Astrocyte of the spinal cord (primary cell): ENCODE measurements at regions not wholly inside any gene's neighbourhood (a gene's known extent, or its start where the extent isn't known, plus 50 kb on each side); places are given as distances from the start of the nearest gene placed in this dataset.

Experiments
- DNase-seq: peaks from one replicate; pipeline ENCODE4 v3.0.0; 2011; ENCODE audit warnings: low read depth, low spot score
- H3K4me3 ChIP-seq: 2 replicates; pipeline ENCODE4 v1.5.1; 2011; ENCODE audit warnings: low read depth, mild to moderate bottlenecking, low read length, moderate library complexity
- in situ Hi-C: cut with HindIII; loops from 2 replicates; pipeline ENCODE4 v1.10.0; 2017; ENCODE audit warnings: low sequenced_read_pairs
- TF ChIP-seq, protein P1 (sequence below): IDR thresholded peaks from 2 replicates; pipeline ENCODE4 v1.5.1; 2012; ENCODE audit warnings: low read depth, mild to moderate bottlenecking, low read length, inconsistent platforms

DNA sequence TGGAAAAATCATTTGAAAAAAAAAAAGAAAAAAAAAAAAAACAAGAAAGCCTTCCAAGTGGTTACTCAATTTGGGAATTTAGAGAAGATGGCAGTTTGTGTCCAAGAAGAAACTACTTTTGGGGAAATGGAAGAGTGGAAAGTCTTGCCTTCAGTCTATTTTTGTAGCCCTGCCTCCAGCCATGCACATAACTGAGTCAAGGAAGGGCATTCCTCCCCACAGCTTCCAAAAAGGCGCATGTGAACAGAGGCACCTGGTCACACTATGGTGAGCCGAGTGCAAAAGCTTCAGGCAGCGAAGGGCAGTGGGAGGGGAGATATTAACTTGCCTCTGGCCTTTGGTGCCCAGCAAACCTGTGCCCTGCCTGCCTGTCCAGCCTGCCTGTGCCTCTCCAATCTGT is 163.7 kb downstream of the SMIM20 start:
- TF ChIP-seq, protein P1, sequence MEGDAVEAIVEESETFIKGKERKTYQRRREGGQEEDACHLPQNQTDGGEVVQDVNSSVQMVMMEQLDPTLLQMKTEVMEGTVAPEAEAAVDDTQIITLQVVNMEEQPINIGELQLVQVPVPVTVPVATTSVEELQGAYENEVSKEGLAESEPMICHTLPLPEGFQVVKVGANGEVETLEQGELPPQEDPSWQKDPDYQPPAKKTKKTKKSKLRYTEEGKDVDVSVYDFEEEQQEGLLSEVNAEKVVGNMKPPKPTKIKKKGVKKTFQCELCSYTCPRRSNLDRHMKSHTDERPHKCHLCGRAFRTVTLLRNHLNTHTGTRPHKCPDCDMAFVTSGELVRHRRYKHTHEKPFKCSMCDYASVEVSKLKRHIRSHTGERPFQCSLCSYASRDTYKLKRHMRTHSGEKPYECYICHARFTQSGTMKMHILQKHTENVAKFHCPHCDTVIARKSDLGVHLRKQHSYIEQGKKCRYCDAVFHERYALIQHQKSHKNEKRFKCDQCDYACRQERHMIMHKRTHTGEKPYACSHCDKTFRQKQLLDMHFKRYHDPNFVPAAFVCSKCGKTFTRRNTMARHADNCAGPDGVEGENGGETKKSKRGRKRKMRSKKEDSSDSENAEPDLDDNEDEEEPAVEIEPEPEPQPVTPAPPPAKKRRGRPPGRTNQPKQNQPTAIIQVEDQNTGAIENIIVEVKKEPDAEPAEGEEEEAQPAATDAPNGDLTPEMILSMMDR, result no peak
- in situ Hi-C loops, result no loop called here
- no peak for DNase-seq
- no peak overlapping the region for H3K4me3 ChIP-seq

DNA sequence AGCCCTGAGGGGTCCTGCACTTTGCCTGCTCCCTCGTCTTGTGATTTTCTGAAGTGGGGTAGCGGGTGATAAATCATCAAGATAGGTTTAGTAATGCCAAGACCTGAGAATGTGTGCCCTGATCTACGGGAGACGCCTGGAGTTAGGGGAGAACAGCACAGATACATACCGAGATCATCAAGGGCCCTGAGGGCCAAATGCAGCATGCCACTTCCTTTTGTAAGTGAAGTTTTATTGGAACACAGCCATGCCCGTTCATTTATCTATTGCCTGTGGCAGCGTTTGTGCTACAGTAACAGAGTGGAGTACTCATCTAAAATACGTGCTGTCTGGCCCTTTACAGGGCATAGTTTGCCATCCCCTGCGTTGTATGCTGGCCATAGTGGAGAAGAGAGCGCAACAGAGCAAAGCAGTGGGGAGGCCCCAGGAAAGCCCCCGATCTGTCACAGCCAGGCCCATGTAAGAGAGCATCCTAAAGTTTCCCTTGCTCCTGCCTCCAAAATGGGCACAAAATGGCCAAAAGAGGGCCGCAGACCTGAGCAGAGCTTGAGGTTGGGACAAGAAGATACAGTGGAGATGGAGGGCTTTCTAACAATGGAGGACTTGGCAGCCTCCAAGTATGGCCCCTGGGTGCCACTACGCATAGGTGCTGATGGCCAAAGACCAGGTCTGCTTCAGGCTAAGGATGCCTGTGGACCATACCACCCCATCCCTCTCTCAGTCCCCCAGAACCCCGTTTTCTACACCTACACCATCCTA is 167.0 kb downstream of the SMIM20 start:
- TF ChIP-seq, protein P1, result no peak

DNA sequence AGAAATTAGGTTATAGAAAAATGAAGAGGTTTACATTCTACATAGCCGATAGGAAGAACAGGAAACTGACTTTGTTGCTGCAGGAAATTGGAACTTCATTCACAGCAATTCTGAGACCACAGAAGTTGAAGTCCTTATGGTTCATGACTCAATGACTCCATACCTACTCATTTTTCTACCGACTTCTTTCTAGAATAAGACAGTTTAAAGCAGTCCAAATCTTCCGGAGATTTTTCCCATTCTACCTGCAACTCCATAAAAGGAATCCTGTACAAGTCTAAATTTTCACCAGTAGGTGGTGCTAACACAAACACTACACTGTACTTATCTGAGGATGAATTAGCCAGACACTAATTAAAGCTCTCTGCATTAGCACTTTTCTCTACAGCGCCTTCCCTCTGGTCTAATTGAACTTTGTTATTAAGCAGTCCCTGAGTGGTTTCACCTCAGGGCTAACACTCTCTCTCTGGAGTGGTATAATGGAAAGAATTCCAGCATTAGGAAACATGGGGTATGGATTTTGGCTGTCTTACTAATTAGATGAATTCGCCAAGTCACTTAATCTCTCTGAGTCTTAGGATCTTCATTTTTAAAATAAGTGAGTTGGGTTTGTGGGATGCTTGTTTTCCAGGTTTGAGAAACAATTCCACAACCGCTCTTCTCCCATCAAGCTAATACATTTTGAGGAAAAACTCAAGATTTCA is 167.9 kb downstream of the SMIM20 start:
- TF ChIP-seq, protein P1, result peak; percentile 61
- H3K4me3 ChIP-seq, result no peak overlapping the region
- DNase-seq, result peak; percentile 62
- in situ Hi-C loops, result no loop called here

More for the DNA sequence above, 167.0 kb downstream of the SMIM20 start:
- in situ Hi-C loops, result no loop called here
- no peak for DNase-seq
- no peak overlapping the region for H3K4me3 ChIP-seq

DNA sequence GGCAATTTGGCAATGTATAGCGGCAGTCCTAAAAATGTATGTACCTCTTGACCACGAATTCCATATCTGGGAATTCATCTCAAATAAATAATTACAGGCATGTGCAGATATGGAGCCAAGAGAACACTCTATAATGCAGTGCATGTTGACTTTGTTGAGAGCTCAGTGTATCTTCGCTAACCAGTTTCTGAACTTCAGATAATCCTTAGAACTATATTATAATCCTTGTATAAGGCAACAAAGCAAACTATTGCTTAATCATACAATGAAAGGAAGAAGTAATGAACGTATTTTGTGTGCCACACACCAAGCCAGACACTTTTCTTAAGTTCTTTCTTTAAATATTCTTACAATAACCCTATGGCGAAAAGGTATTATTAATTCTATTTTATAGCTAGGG is 168.5 kb downstream of the SMIM20 start:
- DNase-seq, result no peak
- H3K4me3 ChIP-seq, result no peak overlapping the region
- in situ Hi-C loops, result no loop called here
- TF ChIP-seq, protein P1, result no peak

DNA sequence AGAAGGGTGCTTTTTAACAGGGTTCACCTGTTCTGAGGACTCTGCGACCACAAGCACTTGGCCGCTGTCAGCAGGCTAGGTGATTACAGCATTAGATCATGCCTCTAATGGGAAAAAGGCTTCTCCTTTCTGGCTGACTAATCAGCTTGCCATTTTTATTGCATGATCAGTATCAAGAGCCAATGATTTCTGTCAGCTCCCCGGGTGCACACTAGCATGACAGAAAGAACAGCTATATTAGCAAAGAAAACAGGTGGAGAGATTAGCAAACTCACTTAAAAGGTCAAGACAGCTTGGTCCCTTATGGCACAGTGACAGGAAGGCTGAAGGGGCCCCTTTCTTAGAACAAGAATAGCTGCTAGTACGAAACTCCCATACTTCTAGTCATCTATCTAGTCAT is 170.0 kb downstream of the SMIM20 start:
- no peak overlapping the region for H3K4me3 ChIP-seq
- TF ChIP-seq, protein P1, result no peak
- in situ Hi-C loops, result no loop called here
- DNase-seq, result peak; percentile 89

DNA sequence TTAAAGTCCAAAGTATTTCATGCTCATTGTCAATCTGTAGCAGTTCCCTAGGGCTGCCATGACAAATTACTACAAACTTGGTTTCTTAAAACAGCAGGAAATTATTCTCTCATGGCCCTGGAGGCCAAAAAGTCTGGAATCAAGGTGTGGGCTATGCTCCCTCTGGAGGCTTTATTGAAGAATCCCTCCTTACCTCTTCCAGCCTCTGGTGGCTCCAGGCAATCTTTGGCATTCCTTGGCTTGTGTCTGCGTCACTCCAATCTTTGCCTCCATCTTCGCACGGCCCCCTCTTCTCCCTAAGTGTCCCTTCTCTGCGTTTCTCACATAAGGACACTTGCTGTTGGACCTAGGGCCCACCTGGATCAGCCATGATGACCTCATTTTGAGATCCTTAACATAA is 170.4 kb downstream of the SMIM20 start:
- in situ Hi-C loops, result no loop called here
- H3K4me3 ChIP-seq, result no peak overlapping the region
- DNase-seq, result no peak
- TF ChIP-seq, protein P1, result no peak
